BLaER1 treated with 17β-estradiol and CSF1 and Interleukin-3, amounts not matched to agents 10 nM and 100 nM (cell line): ENCODE measurements at regions not wholly inside any gene's neighbourhood (a gene's known extent, or its start where the extent isn't known, plus 50 kb on each side); places are given as distances from the start of the nearest gene placed in this dataset.

Experiments
- H3K27ac ChIP-seq, 11 experiments: shearing (Covaris generic); formaldehyde crosslinking; 2 replicates each; pipeline ENCODE4 v1.8.1; 2022
- H3K27me3 ChIP-seq, 11 experiments: shearing (Covaris generic); formaldehyde crosslinking; 2 replicates each; pipeline ENCODE4 v1.8.1; 2022
- H3K36me3 ChIP-seq, 11 experiments: shearing (Covaris generic); formaldehyde crosslinking; 2 replicates each; pipeline ENCODE4 v1.8.1; 2022
- H3K4me1 ChIP-seq, 10 experiments: shearing (Covaris generic); formaldehyde crosslinking; 2 replicates each; pipeline ENCODE4 v1.8.1; 2022
- H3K4me2 ChIP-seq, 11 experiments: shearing (Covaris generic); formaldehyde crosslinking; 2 replicates each; pipeline ENCODE4 v1.8.1; 2022
- H3K4me3 ChIP-seq, 10 experiments: shearing (Covaris generic); formaldehyde crosslinking; 2 replicates each; pipeline ENCODE4 v1.8.1; 2022
- H3K9ac ChIP-seq, 11 experiments: shearing (Covaris generic); formaldehyde crosslinking; 2 replicates each; pipeline ENCODE4 v1.8.1; 2022
- H3K9me3 ChIP-seq, 11 experiments: shearing (Covaris generic); formaldehyde crosslinking; replicated peaks in 1 of 11; 2 replicates each; pipeline ENCODE4 v1.8.1; 2022
- H4K20me1 ChIP-seq, 11 experiments: shearing (Covaris generic); formaldehyde crosslinking; 2 replicates each; pipeline ENCODE4 v1.8.1; 2022
- Cebpa-rat ChIP-seq, 11 experiments: shearing (Covaris generic); IDR thresholded peaks; 2 replicates each; pipeline ENCODE4 v1.8.1; 2022

DNA sequence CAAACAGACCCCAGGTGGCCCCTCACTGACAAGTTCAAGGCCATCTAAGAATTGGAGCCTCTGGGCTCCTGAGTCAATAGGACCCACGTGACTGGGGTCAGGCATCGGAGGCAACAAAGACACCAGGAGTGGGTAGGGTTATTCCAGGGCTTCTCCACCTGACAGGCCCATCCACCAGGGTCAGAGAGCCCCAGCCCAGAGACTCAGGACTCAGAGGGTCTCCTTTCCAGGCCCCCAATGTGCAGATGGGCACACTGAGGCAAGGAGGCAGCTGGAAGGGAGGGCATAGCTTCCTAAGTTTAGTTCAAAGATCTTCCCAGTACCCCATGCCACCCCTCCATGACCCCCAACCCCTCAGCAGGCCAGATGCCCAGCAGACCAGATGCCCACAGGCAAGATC lies 388.6 kb downstream of the MATN1 start:
- Histone ChIP-seq H3K4me2 (no peak overlapping the region), H3K36me3 (no peaks in the 10 kb centered on the region), H3K27me3 (no peaks in the 10 kb centered on the region), H4K20me1 (no peaks in the 10 kb centered on the region), H3K4me3 (no peak overlapping the region), H3K4me1 (peaks cover 0 to 34% (median 11%) of the 10 kb centered on the region in 10 experiments; a peak in 13 of 20 replicates), H3K27ac (no peak overlapping the region), H3K9ac (no peak overlapping the region), H3K9me3 (no peaks in the 10 kb centered on the region)
- TF ChIP-seq Cebpa-rat (IDR thresholded peaks at IDR 0.05) = no peak

DNA sequence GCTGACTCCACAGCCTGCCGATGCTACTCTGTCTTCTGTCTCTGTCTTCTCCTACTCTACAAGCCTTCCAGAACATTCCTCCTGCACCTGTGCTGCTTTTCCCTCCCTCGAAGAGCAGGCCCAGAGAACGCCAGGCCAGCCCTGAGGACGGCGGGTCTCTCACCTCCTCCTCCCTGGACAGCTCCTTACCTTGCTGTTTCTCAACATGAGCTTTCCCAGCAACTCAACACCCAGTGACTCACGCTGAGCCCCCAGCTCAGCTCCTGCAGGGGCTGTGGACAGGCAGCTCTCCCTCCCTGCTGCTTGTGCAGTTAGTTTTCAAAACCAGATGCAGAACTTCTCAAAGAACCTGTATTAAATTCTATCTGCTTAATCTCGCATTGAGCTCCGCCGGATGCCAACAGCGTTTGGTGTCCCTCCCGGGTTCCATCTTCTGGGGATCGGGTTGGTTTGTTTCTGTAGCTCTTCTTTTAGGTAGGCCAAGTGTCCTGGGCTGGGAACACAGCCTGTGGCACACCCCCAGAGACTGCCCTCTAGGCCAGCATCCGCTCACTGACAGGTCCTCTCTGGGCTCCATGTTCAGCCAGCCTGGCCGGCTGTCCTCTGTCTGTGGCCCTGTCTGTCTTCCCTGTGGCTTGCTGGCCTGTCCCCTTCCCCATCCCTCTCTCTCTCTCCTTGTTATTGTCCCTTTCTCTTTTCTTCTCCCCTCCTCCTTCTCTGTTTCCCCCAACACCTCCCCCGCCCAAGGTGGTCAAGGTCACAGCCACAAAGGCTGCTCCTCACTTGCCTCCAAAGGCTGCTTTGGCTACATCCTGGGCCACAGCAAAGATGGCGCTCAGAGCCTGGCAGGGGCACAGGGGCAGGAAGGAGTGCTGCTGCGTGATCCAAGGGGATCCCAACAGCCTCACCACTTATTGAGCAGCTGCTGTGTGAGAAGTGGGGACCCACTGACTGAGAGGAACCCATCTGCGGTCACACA lies 391.0 kb downstream of the MATN1 start:
- peaks cover 0 to 38% (median 11%) of the 10 kb centered on the region in 10 experiments; a peak in 13 of 20 replicates for H3K4me1 ChIP-seq

GRCh38 chr1:30331415-30332065 lies 391.8 kb downstream of the MATN1 start:
- H3K27ac ChIP-seq = no peak overlapping the region
- no peak overlapping the region for H3K9ac ChIP-seq
- no peaks in the 10 kb centered on the region for H3K9me3 ChIP-seq
- H3K4me3 ChIP-seq = no peak overlapping the region
- H3K4me2 ChIP-seq = peak overlapping the region in 8 of 11 experiments; percentile 23 to 76 (median 62); a peak in 15 of 22 replicates
- no peaks in the 10 kb centered on the region for H3K36me3 ChIP-seq
- no peak for TF ChIP-seq Cebpa-rat (IDR thresholded peaks at IDR 0.05)
- no peaks in the 10 kb centered on the region for H4K20me1 ChIP-seq
- H3K4me1 ChIP-seq = peaks cover 0 to 38% (median 11%) of the 10 kb centered on the region in 10 experiments; a peak in 13 of 20 replicates
- no peaks in the 10 kb centered on the region for H3K27me3 ChIP-seq

More for the DNA sequence above, 391.0 kb downstream of the MATN1 start:
- Histone ChIP-seq H4K20me1 (no peaks in the 10 kb centered on the region), H3K4me3 (no peak overlapping the region), H3K27me3 (no peaks in the 10 kb centered on the region), H3K27ac (no peak overlapping the region), H3K4me2 (no peak overlapping the region), H3K36me3 (no peaks in the 10 kb centered on the region), H3K9ac (no peak overlapping the region), H3K9me3 (no peaks in the 10 kb centered on the region)
- TF ChIP-seq Cebpa-rat (IDR thresholded peaks at IDR 0.05) = no peak

- Histone ChIP-seq H4K20me1 (no peaks in the 10 kb centered on the region), H3K9ac (no peak overlapping the region), H3K36me3 (no peaks in the 10 kb centered on the region), H3K4me2 (peak overlapping the region in 8 of 11 experiments; percentile 23 to 76 (median 62); a peak in 13 of 22 replicates), H3K9me3 (no peaks in the 10 kb centered on the region), H3K27me3 (no peaks in the 10 kb centered on the region), H3K4me1 (peaks cover 0 to 38% (median 11%) of the 10 kb centered on the region in 10 experiments; a peak in 13 of 20 replicates), H3K4me3 (no peak overlapping the region), H3K27ac (no peak overlapping the region)
- TF ChIP-seq Cebpa-rat (IDR thresholded peaks at IDR 0.05) = no peak
Measured at GRCh38 chr1:30330644-30331043, 392.7 kb downstream of the MATN1 start.

DNA sequence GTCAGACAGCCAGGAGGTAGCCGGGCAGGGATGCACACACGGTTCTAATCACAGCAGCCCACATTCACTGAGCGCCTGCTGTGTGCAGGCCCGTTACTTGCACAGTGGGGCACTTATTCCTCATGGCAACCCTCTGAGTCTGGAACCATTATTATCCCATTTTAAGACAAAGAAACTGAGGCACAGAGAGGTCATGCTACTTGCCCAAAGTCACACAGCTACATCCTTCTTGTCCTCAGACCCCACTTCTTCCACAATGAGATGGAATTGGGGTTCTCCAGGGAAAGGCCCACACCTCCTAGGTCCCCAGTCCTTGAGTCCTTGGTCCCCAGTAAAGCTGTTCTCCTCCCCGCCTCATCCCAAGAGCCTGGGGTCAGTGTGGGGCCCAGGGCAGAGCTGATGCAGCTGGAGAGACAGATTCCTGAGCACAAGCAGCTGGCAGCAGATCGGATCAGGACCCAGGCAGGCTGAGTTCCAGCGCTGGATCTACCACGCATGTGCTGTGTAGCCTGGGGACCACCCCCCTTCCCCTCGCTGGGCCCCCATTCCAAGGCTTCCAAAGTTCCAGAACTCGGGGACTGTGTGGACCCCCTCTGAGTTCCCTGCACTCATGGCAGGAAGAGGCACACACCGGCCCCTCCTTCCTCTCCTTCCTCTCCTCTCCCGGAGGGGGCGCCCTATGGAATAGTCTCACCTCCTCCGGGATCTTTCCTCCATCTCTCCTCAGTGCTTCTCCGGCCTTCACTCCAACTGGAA lies 393.4 kb downstream of the MATN1 start:
- peaks cover 0 to 45% (median 16%) of the 10 kb centered on the region in 10 experiments; a peak in 14 of 20 replicates for H3K4me1 ChIP-seq
- no peaks in the 10 kb centered on the region for H3K36me3 ChIP-seq
- no peaks in the 10 kb centered on the region for H3K9me3 ChIP-seq
- no peak overlapping the region for H3K9ac ChIP-seq
- no peaks in the 10 kb centered on the region for H4K20me1 ChIP-seq
- TF ChIP-seq Cebpa-rat (IDR thresholded peaks at IDR 0.05) = no peak
- peak overlapping the region in 1 of 11 experiments; percentile 76; a peak in 1 of 22 replicates for H3K4me2 ChIP-seq
- no peaks in the 10 kb centered on the region for H3K27me3 ChIP-seq
- H3K27ac ChIP-seq = no peak overlapping the region
- no peak overlapping the region for H3K4me3 ChIP-seq

- H3K9me3 ChIP-seq = no peaks in the 10 kb centered on the region
- no peaks in the 10 kb centered on the region for H3K27me3 ChIP-seq
- H3K36me3 ChIP-seq = no peaks in the 10 kb centered on the region
- H3K4me1 ChIP-seq = peaks cover 0 to 51% (median 22%) of the 10 kb centered on the region in 10 experiments; a peak in 14 of 20 replicates
- no peak for TF ChIP-seq Cebpa-rat (IDR thresholded peaks at IDR 0.05)
- no peak overlapping the region for H3K9ac ChIP-seq
- no peak overlapping the region for H3K27ac ChIP-seq
- no peak overlapping the region for H3K4me3 ChIP-seq
- H3K4me2 ChIP-seq = no peak overlapping the region
- H4K20me1 ChIP-seq = no peaks in the 10 kb centered on the region
Measured at GRCh38 chr1:30329263-30329753, 394.1 kb downstream of the MATN1 start.

DNA sequence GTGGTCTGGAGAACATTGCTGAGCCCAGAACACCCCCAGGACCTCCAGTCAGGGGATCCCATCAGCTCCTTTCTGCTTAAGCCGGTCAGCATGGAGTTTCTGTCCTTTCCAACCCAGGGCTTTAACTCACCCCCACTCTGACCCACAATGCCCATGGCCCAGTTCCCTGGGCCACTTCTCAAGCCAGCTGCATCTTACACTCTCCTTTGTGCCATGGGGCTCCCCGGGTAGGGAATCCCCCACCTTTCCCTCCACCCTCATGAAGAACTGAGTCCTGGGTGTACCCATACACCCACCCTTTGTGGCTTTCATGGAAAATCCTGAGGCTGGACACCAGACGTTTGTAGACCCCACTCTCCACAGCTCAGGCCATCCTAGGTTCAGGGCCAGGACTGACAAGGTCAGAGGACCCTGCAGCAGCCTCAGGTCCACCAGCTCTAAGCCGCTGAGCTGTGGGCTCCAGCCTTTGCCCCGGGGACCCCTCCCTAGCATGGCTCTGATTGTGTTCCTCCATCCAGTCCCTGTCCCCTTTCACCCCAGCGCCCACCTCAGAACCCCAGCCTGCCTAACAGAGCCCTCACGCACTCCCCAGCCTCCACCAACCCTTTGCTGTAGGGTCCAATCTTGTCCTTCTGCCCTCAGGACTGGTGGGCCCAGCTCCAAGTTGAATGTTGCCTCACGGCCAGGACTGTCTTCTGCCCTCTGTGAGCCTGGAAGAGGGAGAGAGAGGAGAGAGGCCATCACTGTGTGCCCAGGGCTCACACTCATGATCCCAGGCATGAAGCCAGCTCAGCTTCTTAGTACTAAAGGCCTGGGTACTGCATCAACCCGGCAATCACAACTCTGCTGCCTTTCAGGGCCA lies 394.8 kb downstream of the MATN1 start:
- no peaks in the 10 kb centered on the region for H3K27me3 ChIP-seq
- TF ChIP-seq Cebpa-rat (IDR thresholded peaks at IDR 0.05) = no peak
- no peaks in the 10 kb centered on the region for H3K9me3 ChIP-seq
- no peak overlapping the region for H3K27ac ChIP-seq
- H4K20me1 ChIP-seq = no peaks in the 10 kb centered on the region
- H3K4me3 ChIP-seq = no peak overlapping the region
- H3K4me2 ChIP-seq = no peak overlapping the region
- no peak overlapping the region for H3K9ac ChIP-seq
- H3K36me3 ChIP-seq = no peaks in the 10 kb centered on the region
- peaks cover 0 to 54% (median 29%) of the 10 kb centered on the region in 10 experiments; a peak in 14 of 20 replicates for H3K4me1 ChIP-seq

DNA sequence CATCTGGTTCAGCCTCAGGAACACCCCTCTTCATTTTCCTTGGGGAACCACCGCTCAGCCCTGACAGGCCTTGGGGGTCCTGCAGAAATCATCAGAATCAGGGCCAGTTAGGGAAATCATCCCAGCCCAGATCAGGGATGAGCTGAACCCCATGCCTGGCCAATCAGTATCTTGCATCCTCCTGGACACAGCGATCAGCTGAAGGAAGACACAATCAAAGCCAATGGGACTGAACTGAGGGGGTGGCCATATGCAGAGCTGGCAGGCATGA lies 395.4 kb downstream of the MATN1 start:
- Histone ChIP-seq H4K20me1 (no peaks in the 10 kb centered on the region), H3K4me2 (no peak overlapping the region), H3K27me3 (no peaks in the 10 kb centered on the region), H3K36me3 (no peaks in the 10 kb centered on the region), H3K27ac (no peak overlapping the region), H3K9ac (no peak overlapping the region), H3K4me1 (peaks cover 0 to 56% (median 33%) of the 10 kb centered on the region in 10 experiments; a peak in 14 of 20 replicates), H3K4me3 (no peak overlapping the region), H3K9me3 (no peaks in the 10 kb centered on the region)
- TF ChIP-seq Cebpa-rat (IDR thresholded peaks at IDR 0.05) = no peak
